SHP77 (cell line): ENCODE measurements at regions not wholly inside any gene's neighbourhood (a gene's known extent, or its start where the extent isn't known, plus 50 kb on each side); places are given as distances from the start of the nearest gene placed in this dataset.
"Not testable (repeated sequence)": the region's sequence is repeated elsewhere in the genome, so short reads cannot be mapped to it uniquely, and the experiment has no call there.

Source experiments
- DNase-seq, 2 experiments: peaks; one replicate each; lab custom pipeline; 2025; lab: John Stamatoyannopoulos, UW

GRCh38 chr7:114083166-114084001, 164.6 kb upstream of the PPP1R3A start:
- DNase-seq = no peak

DNA sequence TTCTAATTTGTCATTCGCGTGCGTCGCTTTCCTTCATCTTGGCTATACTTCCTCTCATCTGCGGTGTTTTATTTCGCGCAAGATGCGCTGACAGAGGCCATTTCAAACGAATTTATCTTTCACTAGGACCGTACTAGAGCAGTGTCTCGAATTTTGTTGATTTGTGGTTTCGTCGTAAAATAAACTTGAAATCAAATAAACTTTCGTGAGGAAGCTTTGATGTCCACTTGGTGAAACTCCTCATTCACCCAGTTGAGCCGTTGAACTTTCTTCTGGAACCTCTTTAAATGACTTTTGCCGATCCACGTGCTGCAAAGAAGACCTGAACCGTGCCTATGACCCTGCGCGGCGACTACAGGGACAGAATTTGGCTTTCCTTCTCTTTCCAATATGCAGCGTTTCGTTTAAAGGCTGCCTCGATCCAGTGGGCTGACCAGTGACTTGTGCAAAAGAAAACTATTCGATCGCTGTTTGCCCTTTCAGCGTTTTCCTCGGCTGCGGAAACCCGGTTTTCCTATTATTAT, 163.9 kb upstream of the PPP1R3A start:
- DNase-seq = no peak

- peak; percentile 15 to 33 for DNase-seq
Measured at GRCh38 chr7:114081606-114082425, 163.0 kb upstream of the PPP1R3A start.

DNA sequence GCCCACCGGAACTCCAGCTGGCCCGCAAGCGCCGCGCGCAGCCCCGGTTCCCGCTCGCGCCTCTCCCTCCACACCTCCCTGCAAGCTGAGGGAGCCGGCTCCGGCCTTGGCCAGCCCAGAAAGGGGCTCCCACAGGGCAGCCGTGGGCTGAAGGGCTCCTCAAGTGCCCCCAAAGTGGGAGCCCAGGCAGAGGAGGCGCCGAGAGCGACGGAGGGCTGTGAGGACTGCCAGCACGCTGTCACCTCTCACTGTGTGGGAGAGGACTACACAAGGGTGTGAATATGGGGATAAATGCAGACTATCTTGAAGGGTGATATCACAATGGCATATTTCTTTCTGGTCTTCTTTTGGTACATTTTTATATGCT, 158.3 kb upstream of the PPP1R3A start:
- not testable (repeated sequence) for DNase-seq

DNA sequence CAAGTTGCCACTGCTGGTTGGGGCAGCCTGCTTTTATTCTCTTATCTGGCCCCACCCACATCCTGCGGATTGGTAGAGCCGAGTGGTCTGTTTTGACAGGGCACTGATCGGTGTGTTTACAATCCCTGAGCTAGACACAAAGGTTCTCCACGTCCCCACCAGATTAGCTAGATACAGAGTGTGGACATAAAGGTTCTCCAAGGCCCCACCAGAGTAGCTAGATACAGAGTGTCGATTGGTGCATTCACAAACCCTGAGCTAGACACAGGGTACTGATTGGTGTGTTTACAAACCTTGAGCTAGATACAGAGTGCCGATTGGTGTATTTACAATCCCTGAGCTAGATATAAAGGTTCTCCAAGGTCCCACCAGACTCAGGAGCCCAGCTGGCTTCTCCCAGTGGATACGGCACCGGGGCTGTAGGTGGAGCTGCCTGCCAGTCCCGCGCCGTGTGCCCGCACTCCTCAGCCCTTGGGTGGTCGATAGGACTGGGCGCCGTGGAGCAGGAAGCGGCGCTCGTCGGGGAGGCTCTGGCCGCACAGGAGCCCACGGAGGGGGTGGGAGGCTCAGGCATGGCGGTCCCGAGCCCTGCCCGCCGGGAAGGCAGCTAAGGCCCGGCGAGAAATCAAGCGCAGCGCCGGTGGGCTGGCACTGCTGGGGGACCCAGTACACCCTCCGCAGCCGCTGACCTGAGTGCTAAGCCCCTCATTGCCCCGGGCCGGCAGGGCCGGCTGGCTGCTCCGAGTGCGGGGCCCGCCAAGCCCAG, 157.8 kb upstream of the PPP1R3A start:
- DNase-seq = not testable (repeated sequence)

GRCh38 chr7:114073701-114074100, 154.9 kb upstream of the PPP1R3A start:
- no peak for DNase-seq

GRCh38 chr7:114070246-114070645, 151.4 kb upstream of the PPP1R3A start:
- no peak for DNase-seq

- no peak for DNase-seq
Measured at GRCh38 chr7:114062810-114063209, 144.0 kb upstream of the PPP1R3A start.

- DNase-seq = no peak
Measured at GRCh38 chr7:114051871-114052331, 133.1 kb upstream of the PPP1R3A start.

DNA sequence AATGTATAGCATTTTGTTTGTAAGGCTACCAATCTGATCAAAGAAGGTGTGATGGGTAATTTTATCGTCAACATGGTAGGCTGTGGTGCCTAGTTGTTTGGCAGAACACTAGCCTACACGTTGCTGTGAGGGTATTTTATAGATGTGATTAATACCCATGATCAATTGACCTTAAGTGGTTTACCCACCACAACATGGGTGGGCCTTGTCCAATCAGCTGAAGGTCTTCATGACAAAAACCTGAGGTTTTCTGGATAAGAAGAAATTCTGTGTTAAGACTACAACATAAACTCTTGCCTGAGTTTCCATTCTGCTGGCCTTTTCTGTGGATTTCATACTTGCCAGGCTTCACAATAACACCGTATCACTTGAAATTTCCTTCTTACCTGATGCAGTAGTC, 131.8 kb upstream of the PPP1R3A start:
- DNase-seq = no peak

- DNase-seq = peak; percentile 24 to 49
Measured at GRCh38 chr7:114048386-114049235, 129.8 kb upstream of the PPP1R3A start.

- no peak for DNase-seq
Measured at GRCh38 chr7:114047889-114048288, 129.1 kb upstream of the PPP1R3A start.

DNA sequence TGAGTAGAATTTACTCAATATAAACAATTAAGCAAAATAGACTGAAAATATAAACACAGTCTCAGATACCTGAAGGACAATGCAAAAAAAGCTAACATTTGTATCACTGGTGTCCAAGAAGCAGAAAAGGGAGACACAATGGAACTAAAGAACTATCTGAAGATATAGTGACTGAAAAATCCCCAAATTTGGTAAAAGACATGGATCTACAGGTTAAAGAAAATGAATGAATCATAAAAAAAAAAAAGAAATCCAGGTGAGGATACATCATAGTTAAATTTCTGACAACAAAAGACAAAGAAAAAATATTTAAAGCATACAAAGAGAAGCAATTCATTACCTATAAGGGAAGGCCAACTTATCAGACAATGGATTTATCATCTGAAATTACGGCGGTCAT, 114.7 kb upstream of the PPP1R3A start:
- DNase-seq = no peak

DNA sequence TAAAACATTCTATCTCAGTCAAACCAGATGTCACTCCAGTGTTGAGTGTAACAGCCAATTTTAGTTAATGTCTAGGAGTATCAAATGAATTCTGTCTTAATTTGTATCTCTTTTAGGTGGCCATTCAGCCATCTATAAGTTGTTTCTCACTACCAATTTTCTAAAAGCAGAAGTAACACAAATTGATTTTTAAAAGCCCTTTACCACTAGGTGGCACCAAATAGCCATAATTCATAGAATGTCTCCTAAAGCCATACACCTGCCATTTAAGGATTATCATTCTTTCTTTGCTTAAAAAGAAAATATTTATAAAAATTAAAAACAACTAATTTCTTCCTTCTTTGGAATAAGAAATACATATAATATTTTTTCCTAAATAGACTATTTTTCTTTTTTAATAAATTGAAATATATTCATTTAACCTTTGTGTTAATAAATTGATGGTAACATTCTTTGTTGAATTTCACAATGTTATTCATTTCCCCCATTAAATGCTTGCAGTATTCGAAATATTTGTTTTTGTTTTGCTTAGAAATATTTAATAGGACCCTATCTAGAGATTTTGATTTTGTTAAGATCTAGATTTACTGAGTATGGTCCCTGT, 107.8 kb upstream of the PPP1R3A start:
- DNase-seq = peak; percentile 46 to 55

GRCh38 chr7:114021135-114021534, 102.3 kb upstream of the PPP1R3A start:
- DNase-seq = no peak

GRCh38 chr7:114008696-114009095, 89.9 kb upstream of the PPP1R3A start:
- peak in 1 of 2 experiments; percentile 36 for DNase-seq

- DNase-seq = no peak
Measured at GRCh38 chr7:114007386-114007785, 88.6 kb upstream of the PPP1R3A start.

GRCh38 chr7:113998934-113999333, 80.1 kb upstream of the PPP1R3A start:
- DNase-seq = no peak

GRCh38 chr7:113996405-113996804, 77.6 kb upstream of the PPP1R3A start:
- DNase-seq = no peak

DNA sequence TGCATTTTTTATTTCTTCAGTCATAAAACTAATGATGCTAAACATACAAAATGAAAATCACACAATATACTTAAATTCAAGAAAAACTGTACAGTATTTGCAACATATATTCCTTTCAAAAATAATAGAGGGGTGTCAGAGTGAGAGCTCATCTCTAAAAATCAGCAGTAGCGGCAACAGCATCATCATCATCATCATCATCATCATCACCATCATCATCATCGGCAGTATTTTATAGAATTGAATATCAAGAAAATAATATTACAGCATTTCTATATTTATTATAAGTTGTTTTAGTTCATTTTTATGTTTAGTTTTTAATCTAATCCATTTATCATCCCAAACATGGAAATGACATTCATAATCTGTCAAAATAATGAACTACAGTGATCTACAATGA, 67.4 kb upstream of the PPP1R3A start:
- no peak for DNase-seq

- DNase-seq = no peak
Measured at GRCh38 chr7:113976508-113976907, 57.7 kb upstream of the PPP1R3A start.
